HG03280 (cell line): ENCODE measurements at regions not wholly inside any gene's neighbourhood (a gene's known extent, or its start where the extent isn't known, plus 50 kb on each side); places are given as distances from the start of the nearest gene placed in this dataset.
"Not testable (repeated sequence)": the region's sequence is repeated elsewhere in the genome, so short reads cannot be mapped to it uniquely, and the experiment has no call there.

Experiments
- ATAC-seq: cut with Tn5 transposase; IDR thresholded peaks from one replicate; pipeline ENCODE4 v1.9.1; 2021; ENCODE audit warnings: mild to moderate bottlenecking, moderate library complexity; ENCODE audit not compliant: unreplicated experiment

DNA sequence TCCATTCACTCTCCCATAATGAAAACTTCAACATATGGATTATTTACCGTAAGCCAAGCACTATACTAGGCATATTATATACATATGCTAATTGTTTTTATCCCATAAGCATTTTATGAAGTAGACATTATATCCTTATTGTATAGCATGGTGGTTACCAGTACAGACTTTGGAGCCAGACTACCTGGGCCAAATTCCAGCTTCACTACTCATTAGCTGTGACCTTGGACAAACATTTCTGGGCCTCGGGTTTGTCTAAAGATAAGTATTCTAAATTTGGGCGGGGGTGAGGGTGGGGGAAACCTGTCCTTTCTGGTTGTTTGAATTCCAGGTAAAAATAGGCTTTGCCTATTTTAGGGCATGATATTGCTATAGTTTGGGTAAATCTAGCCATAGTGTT is 66.5 kb upstream of the P2RY1 start:
- ATAC-seq, result no peak

DNA sequence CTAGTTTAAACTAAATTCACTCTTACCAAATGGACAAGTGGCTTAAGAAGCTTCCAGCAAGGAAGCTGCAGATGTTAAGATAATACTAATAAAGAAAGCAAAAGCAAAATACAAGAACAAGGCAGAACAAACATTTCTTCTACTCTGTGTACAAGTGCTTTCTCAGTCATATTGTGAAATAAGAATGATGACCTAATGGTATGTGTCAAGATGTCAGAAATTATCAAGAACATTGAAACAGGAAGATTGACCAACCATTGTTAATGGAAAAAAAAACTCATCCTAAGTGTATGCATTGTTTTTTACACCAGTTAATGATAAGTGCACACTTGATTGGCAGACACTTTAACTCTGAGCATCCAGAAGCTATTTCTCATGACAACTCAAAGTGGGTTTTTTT is 65.4 kb upstream of the P2RY1 start:
- peak; percentile 95 for ATAC-seq

- ATAC-seq, result no peak
These were observed 64.6 kb upstream of the P2RY1 start for GRCh38 chr3:152770296-152770695.

- no peak for ATAC-seq
These were observed 63.8 kb upstream of the P2RY1 start for GRCh38 chr3:152771120-152771519.

DNA sequence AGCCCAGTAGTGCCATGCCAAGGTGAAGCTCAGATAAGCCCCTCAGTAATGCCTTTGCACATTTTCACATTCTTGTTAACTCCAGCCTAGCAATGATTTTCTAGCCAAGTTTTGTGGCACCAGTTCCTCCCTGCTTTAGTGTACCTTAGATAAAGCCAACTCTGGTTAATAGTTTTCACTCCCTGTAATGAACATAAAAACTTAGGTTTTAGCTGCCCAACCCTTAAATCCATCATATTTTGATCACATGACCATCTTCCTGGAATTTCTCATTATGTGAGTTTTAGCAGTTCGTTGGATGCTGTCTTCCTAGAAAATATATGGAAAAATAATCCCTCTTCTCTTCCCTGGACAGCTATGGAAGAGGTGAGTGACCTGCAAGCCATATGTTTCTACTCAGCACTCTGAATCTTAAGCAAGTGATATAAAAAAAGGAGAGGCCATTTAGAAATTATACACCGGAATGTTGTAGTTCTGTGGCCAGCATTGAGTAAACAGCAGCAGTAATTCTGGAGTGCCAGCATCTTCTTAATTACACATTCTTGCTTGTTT is 62.2 kb upstream of the P2RY1 start:
- ATAC-seq, result no peak

DNA sequence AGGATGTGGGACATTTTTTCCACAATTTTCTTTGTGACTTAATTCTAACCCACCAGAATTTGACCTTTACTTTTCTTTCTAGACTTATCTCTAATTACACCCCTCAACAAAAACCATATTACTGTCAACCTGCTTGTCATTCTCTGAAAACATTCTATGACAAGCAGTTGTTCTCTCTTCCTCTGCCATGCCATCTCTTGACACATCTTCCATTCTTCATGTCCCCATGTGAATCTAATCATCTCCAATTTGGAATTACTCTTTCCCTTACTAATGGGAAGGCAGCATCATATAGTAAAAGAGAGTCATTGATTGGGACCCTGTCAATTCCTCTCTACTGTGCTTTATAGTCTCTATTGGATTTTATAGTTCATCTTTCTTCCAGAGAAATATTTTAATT is 61.3 kb upstream of the P2RY1 start:
- no peak for ATAC-seq

- ATAC-seq, result not testable (repeated sequence)
These were observed 60.7 kb upstream of the P2RY1 start for GRCh38 chr3:152774230-152774629.

DNA sequence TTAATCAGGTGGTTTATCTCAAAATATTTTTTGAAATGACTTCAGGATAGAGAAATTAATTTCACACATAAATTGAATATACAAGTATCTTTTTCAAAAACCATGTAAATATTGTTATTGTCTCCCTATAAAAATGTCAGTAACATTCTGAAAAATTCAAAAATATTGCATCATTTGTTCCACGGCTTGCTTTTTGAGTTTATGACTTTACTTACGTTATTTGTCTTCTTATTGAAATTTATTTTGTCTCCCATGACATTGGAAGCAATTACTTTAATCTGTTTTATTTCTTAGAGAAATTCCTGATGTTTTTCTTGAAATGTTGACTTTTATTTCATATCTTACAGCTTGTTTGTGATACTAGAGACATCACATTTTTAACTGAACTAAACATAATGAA is 56.9 kb upstream of the P2RY1 start:
- ATAC-seq, result no peak

DNA sequence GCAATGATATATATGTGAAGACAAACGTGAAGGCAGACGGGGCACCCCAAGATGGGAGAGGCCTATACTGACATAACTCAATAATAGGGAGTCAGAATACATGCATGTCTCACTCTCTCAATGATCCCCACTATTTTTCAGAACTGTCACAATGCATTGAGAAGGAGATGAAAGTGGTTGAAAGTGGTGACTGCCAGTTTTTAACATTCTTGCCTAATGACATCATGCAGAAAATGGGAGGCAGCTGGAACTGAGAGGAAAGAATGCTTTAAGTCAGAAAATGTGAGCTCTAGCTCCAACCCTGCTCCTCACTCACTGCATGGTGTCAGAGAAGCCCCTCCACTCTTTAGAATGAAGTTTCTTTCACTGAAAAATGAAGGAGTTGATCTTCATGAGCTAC is 55.3 kb upstream of the P2RY1 start:
- ATAC-seq, result no peak

DNA sequence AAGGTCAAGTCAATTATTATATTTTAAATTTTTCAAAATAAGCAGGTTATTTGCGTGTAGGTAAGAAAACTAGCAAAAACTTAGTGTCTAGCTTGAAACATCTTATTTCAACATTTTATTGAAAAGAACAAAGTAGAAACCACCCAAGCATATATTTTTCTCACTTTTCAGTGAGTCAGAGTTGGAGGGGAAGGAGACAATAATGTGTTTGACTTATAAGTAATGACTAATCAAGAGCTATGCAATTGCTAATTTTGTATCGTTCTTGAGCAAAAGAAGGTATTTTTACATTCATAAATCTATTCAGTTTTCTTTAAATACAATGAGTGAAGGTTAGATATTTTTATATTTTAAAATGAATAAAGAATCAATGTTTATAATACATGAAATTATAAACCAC is 54.4 kb upstream of the P2RY1 start:
- ATAC-seq, result no peak

GRCh38 chr3:152785051-152785450 is 49.9 kb upstream of the P2RY1 start:
- ATAC-seq, result no peak
